ENCODE measurements at regions not wholly inside any gene's neighbourhood (a gene's known extent, or its start where the extent isn't known, plus 50 kb on each side); places are given as distances from the start of the nearest gene placed in this dataset.

DNA sequence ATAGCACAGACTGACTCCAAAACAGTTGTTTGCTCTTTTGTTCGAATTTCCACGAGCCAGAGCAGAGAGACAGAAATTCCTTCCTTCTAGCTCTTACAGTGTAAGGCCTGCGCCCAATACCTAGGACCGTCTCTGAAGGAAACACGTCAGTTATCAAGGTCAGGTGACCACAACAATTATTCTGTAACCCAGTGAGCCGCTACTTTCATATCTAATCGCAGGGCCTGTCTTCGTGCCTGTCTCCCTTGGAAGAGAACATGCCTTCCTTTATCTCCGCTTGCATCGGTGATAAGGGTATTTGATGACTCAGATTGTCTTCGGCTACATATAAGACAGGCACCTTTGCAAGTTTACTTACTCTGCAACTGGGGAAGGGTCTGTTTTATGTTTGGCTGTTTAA is 288.0 kb downstream of the MAF start:
- no peaks in the 10 kb centered on the region for H3K27me3 ChIP-seq (ENCODE audit: insufficient read depth)
- H3K9me3 ChIP-seq, result no peaks in the 10 kb centered on the region
- ChIA-PET POLR2A (no interaction called here), CTCF (interaction anchor here (0.6 kb wide), 1 partner anchor 759 kb away, joined by 3 read pairs; no protein-coding TSS in a partner anchor)
- no peaks in the 10 kb centered on the region for H3F3A ChIP-seq (replicated peaks; ENCODE audit: insufficient read depth)
- H3K27ac ChIP-seq (ENCODE audit: low read depth in 2 of 2, low read length in 1 of 2), result no peak overlapping the region
- no peaks in the 10 kb centered on the region for H3K4me1 ChIP-seq (ENCODE audit: control insufficient read depth in 1 of 2, insufficient read depth in 2 of 2, low read depth in 1 of 2, low read length in 1 of 2)
- H3K4me3 ChIP-seq (ENCODE audit: low read depth in 2 of 2, low read length in 1 of 2), result no peak overlapping the region
- no peaks in the 10 kb centered on the region for H3K9me2 ChIP-seq
- H3K79me2 ChIP-seq (ENCODE audit: insufficient read depth), result no peaks in the 10 kb centered on the region
- no peaks in the 10 kb centered on the region for H3K36me3 ChIP-seq (replicated peaks in 1 of 2; ENCODE audit: control insufficient read depth in 1 of 2, insufficient read depth in 2 of 2, low read length in 1 of 2)
- TF ChIP-seq RCOR1 (IDR thresholded peaks at IDR 0.05; ENCODE audit: low read length) (no peak), CHD2 (IDR thresholded peaks at IDR 0.05; ENCODE audit: low read length, partially characterized antibody) (no peak), TEAD4 (IDR thresholded peaks at IDR 0.05; ENCODE audit: borderline replicate concordance, insufficient read depth) (no peak), YY1 (IDR thresholded peaks at IDR 0.05; ENCODE audit: low read depth) (no peak)
- no peak overlapping the region for H2AFZ ChIP-seq (ENCODE audit: low read depth)
- 29% methylated on average over 11 of the region's 11 CpGs for WGBS (ENCODE audit: low lambda C conversion rate)
- H3K4me2 ChIP-seq, result no peak overlapping the region
- no peak overlapping the region for H3K9ac ChIP-seq
- no peaks in the 10 kb centered on the region for H4K20me1 ChIP-seq (ENCODE audit: insufficient read depth)
- no peak for DNase-seq

DNA sequence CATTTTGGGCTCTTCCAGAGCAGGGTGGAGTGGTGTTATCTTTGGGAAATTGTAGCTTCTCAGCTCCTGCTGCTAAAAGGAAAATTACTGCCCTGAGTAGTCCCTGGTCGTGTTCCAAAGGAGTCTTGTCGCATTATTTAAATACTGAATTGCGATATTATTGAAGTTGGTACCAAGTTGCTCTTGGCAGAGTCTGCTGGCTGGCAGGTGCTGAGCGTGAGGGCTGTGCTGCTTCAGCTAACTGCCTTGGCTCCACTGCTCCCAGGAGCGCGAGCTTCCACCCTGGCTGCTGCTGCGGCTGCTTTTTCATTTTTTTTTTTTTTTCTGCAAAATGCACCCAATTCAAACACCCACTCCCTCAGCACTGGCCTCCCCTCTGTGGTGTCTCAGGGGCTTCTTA is 289.8 kb downstream of the MAF start:
- CTCF ChIA-PET, result no interaction called here

More for the DNA sequence above, 289.8 kb downstream of the MAF start:
- WGBS (ENCODE audit: low lambda C conversion rate), result 40% methylated on average over 7 of the region's 7 CpGs
- Histone ChIP-seq H3K4me3 (ENCODE audit: low read depth in 2 of 2, low read length in 1 of 2) (no peak overlapping the region), H3K36me3 (replicated peaks in 1 of 2; ENCODE audit: control insufficient read depth in 1 of 2, insufficient read depth in 2 of 2, low read length in 1 of 2) (no peaks in the 10 kb centered on the region), H3K27ac (ENCODE audit: low read depth in 2 of 2, low read length in 1 of 2) (no peak overlapping the region), H4K20me1 (ENCODE audit: insufficient read depth) (no peaks in the 10 kb centered on the region), H3K79me2 (ENCODE audit: insufficient read depth) (no peaks in the 10 kb centered on the region), H3K4me1 (ENCODE audit: control insufficient read depth in 1 of 2, insufficient read depth in 2 of 2, low read depth in 1 of 2, low read length in 1 of 2) (no peaks in the 10 kb centered on the region), H3K9me3 (no peaks in the 10 kb centered on the region), H3K27me3 (ENCODE audit: insufficient read depth) (no peaks in the 10 kb centered on the region), H3K9ac (no peak overlapping the region), H3K4me2 (no peak overlapping the region), H3F3A (replicated peaks; ENCODE audit: insufficient read depth) (no peaks in the 10 kb centered on the region), H3K9me2 (no peaks in the 10 kb centered on the region), H2AFZ (ENCODE audit: low read depth) (no peak overlapping the region)
- TF ChIP-seq, protein P1, sequence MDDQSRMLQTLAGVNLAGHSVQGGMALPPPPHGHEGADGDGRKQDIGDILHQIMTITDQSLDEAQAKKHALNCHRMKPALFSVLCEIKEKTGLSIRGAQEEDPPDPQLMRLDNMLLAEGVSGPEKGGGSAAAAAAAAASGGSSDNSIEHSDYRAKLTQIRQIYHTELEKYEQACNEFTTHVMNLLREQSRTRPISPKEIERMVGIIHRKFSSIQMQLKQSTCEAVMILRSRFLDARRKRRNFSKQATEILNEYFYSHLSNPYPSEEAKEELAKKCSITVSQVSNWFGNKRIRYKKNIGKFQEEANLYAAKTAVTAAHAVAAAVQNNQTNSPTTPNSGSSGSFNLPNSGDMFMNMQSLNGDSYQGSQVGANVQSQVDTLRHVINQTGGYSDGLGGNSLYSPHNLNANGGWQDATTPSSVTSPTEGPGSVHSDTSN (IDR thresholded peaks at IDR 0.05), result no peak
- TF ChIP-seq, protein P2, sequence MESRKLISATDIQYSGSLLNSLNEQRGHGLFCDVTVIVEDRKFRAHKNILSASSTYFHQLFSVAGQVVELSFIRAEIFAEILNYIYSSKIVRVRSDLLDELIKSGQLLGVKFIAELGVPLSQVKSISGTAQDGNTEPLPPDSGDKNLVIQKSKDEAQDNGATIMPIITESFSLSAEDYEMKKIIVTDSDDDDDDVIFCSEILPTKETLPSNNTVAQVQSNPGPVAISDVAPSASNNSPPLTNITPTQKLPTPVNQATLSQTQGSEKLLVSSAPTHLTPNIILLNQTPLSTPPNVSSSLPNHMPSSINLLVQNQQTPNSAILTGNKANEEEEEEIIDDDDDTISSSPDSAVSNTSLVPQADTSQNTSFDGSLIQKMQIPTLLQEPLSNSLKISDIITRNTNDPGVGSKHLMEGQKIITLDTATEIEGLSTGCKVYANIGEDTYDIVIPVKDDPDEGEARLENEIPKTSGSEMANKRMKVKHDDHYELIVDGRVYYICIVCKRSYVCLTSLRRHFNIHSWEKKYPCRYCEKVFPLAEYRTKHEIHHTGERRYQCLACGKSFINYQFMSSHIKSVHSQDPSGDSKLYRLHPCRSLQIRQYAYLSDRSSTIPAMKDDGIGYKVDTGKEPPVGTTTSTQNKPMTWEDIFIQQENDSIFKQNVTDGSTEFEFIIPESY (IDR thresholded peaks at IDR 0.05; ENCODE audit: borderline replicate concordance, low read depth), result no peak
- no peak for TF ChIP-seq EP300 (IDR thresholded peaks at IDR 0.05; ENCODE audit: borderline replicate concordance in 1 of 2, low read depth in 1 of 2, low read length in 1 of 2)
- no peak for TF ChIP-seq POLR2AphosphoS5 (IDR thresholded peaks at IDR 0.05; ENCODE audit: low read depth, low read length)
- TF ChIP-seq JUND (IDR thresholded peaks at IDR 0.05), result no peak
- TF ChIP-seq GATA2 (CRISPR knock-in tag; IDR thresholded peaks at IDR 0.05), result no peak
- TF ChIP-seq MAX (IDR thresholded peaks at IDR 0.05; ENCODE audit: low read depth), result no peak
- no peak for TF ChIP-seq EZH2phosphoT487 (IDR thresholded peaks at IDR 0.05; ENCODE audit: borderline replicate concordance, low read depth)
- no peak for TF ChIP-seq SIN3A (IDR thresholded peaks at IDR 0.05; ENCODE audit: borderline replicate concordance, low read depth, low read length)
- TF ChIP-seq, protein P3, sequence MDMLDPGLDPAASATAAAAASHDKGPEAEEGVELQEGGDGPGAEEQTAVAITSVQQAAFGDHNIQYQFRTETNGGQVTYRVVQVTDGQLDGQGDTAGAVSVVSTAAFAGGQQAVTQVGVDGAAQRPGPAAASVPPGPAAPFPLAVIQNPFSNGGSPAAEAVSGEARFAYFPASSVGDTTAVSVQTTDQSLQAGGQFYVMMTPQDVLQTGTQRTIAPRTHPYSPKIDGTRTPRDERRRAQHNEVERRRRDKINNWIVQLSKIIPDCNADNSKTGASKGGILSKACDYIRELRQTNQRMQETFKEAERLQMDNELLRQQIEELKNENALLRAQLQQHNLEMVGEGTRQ (IDR thresholded peaks at IDR 0.05; ENCODE audit: borderline replicate concordance, low read depth, low read length), result no peak
- TF ChIP-seq TCF12 (IDR thresholded peaks at IDR 0.05), result no peak
- TF ChIP-seq RXRA (IDR thresholded peaks at IDR 0.05; ENCODE audit: borderline replicate concordance, low read depth), result no peak
- TF ChIP-seq USF1 (IDR thresholded peaks at IDR 0.05; ENCODE audit: borderline replicate concordance, low read depth), result no peak
- no peak for TF ChIP-seq NFIC (IDR thresholded peaks at IDR 0.05; ENCODE audit: borderline replicate concordance)
- no peak for TF ChIP-seq FOXJ3 (CRISPR knock-in tag; IDR thresholded peaks at IDR 0.05)
- DNase-seq, result no peak
- POLR2A ChIA-PET, result no interaction called here

All from SK-N-SH (cell line).